Superior temporal gyrus (tissue), 1 donor: ENCODE measurements at regions not wholly inside any gene's neighbourhood (a gene's known extent, or its start where the extent isn't known, plus 50 kb on each side); places are given as distances from the start of the nearest gene placed in this dataset.
"Not testable (repeated sequence)": the region's sequence is repeated elsewhere in the genome, so short reads cannot be mapped to it uniquely, and the experiment has no call there.

Experiments used
- DNase-seq: peaks from one replicate; pipeline ENCODE4 v3.0.0-alpha.2; 2016; ENCODE audit errors: extremely low spot score

- no peak for DNase-seq
Observed at GRCh38 chrX:1103360-1103759, 109.1 kb downstream of the CRLF2 start.

DNA sequence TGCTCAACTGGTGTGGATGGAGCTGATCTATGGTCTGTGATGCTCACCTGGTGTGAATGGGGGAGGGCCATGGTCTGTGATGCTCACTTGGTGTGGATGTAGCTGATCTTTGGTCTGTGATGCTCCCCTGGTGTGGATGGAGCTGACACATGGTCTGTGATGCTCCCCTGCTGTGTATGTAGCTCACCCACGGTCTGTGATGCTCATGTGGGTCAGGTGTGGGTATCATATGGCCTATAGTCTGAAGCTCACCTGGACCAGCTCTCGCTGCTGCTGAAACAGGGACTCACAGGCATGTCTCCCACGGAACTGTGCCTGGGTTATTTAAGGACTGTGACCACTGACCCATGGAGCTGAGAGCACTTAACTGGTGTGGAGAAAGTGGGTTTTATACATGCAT lies 109.7 kb downstream of the CRLF2 start:
- no peak for DNase-seq

DNA sequence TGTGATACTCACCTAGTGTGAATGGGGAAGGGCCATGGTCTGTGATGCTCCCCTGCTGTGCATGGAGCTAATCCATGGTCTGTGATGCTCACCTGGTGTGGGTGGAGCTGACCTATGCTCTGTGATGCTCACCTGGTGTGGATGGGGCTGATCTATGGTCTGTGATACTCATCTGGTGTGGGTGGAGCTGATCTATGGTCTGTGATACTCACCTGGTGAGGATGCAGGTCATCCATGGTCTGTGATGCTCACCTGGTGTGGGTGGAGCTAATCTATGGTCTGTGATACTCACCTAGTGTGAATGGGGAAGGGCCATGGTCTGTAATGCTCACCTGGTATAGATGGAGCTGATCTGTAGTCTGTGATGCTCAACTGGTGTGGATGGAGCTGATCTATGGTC lies 110.2 kb downstream of the CRLF2 start:
- DNase-seq = not testable (repeated sequence)

DNA sequence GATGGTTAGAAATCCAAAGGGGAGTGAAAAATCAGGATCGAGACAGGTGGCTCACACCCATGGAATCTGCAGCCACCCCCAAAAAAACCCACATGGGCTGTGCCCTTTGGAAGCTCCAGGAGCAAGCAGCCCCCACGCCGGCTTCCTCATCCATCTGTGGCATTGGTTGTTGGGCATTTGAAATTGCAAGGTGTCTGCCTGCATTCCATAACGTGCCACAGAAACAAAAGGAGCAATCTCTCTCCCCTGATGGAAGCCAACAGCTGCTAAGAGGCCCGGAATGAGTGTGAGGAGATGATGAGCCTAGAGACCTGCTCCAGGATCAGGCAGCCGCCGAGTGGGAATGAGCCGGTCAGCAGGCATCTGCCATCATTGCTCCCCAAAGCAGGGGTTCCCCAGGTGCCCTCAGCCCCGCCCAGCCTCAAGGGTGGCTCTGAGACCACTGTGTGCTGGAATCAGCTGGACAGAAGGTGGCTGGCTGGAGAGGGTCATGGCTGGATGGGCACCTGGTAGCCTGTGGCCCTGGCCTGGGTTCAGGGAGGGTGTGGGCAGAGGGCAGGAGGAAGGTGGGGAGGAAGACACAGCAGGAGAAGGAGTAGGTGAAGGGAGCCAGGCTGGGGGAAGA lies 113.2 kb downstream of the CRLF2 start:
- no peak for DNase-seq

DNA sequence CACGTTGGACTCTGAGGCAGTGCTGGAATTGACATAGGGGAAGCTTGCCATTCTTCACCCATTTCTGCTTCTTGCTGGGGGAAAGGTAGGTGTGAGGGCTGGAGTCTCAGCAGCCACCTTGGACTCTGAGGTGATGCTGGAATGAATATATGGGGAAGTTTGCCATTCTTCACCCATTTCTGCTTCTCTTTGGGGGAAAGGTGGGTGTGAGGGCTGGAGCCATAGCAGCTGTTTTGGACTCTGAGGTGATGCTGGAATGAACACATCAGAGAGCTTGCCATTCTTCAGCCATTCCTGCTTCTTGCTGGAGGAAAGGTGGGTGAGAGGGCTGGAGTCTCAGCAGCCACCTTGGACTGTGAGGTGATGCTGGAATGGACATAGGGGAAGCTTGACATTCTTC lies 115.1 kb downstream of the CRLF2 start:
- no peak for DNase-seq

DNA sequence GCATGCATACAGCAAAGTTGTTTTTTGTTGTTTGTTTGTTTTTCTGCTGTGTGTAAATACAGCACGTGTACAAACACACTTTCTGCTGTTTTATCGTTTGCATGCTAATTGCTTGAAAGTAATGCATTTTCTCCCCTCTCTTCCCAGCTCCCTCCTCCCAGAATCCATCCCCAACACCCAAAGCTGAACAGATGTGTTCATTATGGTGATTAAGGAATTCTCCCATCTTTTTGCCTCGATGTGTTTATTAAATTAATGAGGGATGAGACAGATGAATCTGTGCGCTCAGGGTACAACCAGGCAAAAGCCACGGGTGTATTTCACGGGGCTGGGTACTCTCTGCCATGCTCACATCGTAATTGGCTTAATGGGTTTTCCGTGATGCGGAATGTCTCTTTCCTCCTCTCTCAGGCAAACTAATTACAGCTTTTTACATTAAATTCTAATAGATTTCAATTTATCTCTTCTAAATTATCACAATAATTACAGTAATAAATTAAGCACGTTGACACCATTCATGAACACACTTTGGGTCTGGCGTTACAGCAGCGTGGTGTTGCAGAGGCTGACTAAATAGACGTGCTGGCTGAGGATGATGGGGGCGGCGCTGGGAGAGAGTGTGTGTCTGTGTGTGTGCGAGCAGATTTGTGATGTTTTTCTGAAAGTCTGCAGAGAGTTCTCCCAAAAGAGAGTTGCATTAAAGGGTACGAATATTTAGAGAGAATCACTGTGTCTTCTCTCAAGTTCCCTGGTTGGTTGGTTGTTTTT lies 117.7 kb downstream of the CRLF2 start:
- DNase-seq = no peak

- no peak for DNase-seq
Observed at GRCh38 chrX:1093586-1094421, 118.6 kb downstream of the CRLF2 start.

DNA sequence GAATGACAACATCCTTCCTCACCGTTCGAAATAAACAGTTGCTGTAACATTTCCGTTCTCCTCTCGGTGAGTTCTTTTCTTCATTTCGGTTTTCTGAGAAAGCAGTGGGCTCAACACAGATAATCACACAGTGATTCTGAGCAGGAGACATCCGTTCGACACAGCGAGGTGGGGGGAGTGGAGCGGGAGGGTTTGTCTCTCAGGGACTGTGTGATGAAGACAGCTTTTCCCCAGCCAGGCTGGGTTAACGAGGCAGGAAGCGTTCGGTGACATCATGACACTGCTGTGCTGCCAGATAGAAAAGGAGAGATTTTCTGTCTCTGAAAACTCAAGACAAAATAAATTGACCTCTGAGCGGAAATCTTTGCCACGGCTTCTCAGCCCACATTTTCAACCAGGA lies 119.3 kb downstream of the CRLF2 start:
- DNase-seq = no peak

DNA sequence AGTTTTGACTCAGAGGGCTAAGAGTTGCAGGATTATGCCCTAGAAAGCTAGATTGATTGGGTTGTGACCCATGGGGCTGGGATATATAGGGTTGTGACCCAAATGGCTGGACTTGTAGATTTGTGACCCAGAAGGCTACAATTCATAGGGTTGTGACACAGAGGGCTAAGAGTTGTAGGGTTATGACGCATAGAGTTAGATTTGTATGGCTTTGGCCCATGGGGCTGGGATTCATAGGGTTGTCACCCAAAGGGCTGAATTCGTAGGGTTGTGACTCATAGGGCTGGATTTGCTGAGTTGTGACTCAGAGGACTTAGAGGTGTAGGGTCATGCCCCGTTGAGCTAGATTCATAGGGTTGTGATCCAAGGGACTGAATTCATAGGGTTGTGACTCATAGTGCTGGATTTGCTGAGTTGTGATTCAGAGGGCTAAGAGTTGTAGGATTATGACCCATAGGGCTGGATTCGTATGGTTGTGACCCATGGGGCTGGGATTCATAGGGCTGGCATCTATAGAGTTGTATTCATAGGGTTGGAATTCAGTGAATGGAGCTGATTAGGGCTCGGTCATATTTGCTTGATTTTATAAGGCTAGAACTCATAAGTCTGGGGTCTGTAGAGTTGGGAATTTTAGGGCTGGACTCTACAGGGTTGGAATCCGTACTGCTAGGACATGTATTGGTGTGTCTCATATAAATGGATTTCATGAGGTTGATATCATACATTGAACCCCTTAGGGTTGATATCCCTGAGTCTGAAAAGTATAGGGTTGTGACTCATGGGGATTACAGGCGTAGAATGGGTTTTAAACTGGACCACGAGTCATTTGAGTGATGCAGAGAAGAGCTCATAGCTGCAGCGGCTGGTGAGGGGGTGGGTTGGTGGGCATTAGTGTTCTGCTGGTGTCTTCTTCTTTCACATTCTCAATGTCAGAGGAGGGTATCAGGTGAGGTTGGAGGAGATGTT lies 125.7 kb downstream of the CRLF2 start:
- DNase-seq = no peak

GRCh38 chrX:1085871-1086270 lies 126.6 kb downstream of the CRLF2 start:
- not testable (repeated sequence) for DNase-seq

DNA sequence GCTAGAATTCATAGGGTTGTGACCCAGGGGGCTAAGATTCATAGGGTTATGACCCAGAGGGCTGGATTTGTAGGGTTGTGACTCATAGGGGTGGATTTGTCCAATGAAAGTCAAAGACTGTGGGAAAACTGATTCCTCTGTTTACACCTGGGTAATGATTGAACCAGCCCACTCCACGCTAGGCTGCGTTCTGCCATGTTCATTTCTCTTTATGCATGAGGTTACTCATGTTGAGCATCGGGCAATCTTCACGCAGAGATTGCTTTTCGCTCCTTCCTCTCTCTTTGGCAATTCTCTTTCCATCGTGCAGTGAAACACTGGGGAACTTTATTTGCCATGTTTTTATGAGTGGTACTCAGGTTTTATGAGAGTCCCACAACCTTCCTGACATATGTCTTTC lies 127.8 kb downstream of the CRLF2 start:
- DNase-seq = no peak

- no peak for DNase-seq
Observed at GRCh38 chrX:1076871-1077651, 135.4 kb downstream of the CRLF2 start.

GRCh38 chrX:1075741-1076140 lies 136.7 kb downstream of the CRLF2 start:
- no peak for DNase-seq

DNA sequence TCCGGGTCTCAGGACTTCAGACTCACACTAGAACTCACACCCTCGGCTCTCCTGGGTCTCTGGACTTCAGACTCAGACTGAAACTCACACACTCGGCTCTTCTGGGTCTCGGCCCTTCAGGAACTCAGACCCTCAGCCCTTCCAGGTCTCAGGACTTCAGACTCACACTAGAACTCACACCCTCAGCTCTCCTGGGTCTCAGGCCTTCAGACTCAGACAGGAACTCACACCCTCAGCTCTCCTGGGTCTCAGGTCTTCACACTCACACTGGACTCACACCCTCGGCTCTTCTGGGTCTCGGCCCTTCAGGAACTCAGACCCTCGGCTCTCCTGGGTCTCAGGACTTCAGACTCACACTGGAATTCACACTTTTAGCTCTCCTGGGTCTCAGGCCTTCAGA lies 137.3 kb downstream of the CRLF2 start:
- DNase-seq = no peak

DNA sequence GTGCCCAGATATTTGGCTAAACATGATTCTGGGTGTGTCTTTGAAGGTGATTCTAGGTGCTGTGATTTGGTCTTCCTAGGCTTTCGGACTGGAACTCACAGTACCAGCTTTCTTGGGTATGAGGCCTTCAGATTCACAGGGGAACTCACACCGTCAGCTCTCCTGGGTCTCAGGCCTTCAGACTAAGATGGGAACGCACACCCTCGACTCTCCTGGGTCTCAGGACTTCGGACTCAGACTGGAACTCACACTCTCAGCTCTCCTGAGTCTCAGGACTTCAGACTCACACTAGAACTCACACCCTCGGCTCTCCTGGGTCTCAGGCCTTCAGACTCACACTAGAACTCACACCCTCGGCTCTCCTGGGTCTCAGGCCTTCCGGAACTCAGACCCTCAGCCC lies 137.7 kb downstream of the CRLF2 start:
- no peak for DNase-seq

DNA sequence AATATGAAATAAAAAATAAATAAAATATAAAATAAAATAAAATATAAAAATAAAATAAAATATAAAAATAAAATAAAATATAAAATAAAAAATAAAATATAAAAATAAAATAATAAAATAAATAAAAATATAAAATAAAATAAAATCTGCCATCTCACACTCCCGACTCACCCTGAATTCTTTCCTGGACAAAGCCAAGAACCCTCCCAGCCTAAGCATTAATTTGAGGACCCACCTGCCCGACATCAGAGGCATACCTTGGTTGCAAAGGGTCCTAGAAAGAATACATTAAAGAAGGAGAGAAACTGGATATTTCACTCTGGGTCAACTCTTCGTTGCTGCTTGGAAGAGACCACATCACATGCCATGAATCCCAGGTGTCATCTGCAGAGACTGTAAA lies 138.3 kb downstream of the CRLF2 start:
- no peak for DNase-seq

- no peak for DNase-seq
Observed at GRCh38 chrX:1072637-1073377, 139.6 kb downstream of the CRLF2 start.

- DNase-seq = no peak
Observed at GRCh38 chrX:1071351-1071750, 141.1 kb downstream of the CRLF2 start.

DNA sequence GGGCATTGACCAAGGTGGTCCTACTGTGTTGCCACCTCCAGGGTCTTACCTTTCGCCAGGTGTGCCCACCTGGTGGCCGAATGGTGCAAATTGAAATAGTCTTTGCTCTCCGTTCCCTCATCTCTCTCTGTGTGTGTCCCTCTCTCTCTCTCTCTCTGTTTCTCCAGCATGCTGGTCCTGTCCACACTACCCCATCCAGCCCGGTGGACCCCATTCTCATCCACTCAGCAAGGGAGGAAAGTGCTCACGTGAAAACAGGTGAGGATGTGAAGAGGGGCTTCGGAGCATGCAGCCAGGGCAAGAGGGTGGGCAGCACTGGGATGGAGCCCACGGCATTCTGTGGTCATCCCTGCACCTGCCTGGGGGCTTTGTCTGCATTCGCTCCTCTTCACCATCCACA lies 150.1 kb downstream of the CRLF2 start:
- DNase-seq = no peak

GRCh38 chrX:1060562-1060960 lies 151.9 kb downstream of the CRLF2 start:
- no peak for DNase-seq
